CD4-positive, alpha-beta T cell treated with Interleukin-15 for 4 hours (primary cell): ENCODE measurements at regions not wholly inside any gene's neighbourhood (a gene's known extent, or its start where the extent isn't known, plus 50 kb on each side); places are given as distances from the start of the nearest gene placed in this dataset.

ENCODE experiments used
- DNase-seq: peaks from one replicate; pipeline ENCODE4 v3.0.0-alpha.2; 2020; ENCODE audit warnings: low spot score

GRCh38 chr6:167755461-167755860, 71.2 kb upstream of the AFDN start:
- DNase-seq: no peak

- DNase-seq: no peak
Observed at GRCh38 chr6:167756597-167756996, 70.1 kb upstream of the AFDN start.

- no peak for DNase-seq
Observed at GRCh38 chr6:167757249-167757648, 69.5 kb upstream of the AFDN start.

GRCh38 chr6:167757821-167758220, 68.9 kb upstream of the AFDN start:
- DNase-seq: no peak

DNA sequence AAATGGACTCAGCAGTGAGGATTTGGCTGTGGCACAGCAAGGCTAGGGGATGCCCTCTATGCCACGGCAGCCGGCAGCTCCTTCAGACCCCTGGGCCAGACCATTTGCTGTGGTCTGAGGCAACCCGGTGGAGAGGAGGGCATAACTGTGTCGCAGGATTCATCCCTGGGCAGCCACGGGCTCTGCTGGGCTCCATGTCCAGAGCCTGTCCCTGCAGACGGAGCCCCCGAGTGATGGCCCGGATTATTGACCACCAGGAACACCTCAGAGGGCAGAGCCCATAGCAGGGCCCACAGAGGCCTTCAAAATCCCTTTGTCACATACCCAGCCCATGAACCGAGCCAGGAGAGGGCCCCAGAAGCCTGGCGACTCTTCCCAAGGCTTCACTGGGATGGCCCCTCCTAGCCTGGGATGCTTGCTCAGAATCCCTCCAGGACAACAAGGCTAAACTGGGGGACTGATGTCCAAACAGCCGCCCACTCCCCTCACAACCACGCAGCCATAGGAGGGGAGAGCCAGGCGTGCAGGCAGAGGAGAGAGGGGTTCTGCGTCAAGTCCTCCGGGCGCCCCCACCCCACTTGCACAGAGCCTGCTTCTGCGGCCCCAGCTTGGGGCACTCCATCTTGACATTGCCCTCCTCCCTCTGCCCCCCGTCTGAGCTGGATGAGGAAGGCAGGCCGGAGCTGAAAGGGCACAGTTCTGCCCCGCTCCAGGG, 68.2 kb upstream of the AFDN start:
- DNase-seq: no peak

DNA sequence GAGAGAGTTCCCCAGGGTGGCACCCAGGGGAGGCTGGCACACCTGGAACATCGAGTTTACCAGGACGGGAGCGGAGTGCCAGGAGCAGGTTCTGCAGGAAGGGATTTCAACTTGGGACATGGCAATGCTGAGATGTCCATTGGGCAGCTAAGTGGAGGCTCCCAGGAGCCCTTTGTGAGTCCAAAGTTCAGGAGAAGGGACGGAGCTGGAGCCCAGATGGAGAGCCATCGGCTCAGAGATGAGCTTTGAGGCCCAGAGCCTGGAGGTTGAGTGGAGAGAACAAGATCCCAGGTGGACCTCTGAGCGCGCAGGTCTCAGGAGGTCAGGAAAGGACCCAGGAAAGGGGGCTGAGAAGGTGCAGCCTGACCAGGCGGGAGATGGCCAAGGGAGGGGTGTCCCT, 67.5 kb upstream of the AFDN start:
- no peak for DNase-seq

DNA sequence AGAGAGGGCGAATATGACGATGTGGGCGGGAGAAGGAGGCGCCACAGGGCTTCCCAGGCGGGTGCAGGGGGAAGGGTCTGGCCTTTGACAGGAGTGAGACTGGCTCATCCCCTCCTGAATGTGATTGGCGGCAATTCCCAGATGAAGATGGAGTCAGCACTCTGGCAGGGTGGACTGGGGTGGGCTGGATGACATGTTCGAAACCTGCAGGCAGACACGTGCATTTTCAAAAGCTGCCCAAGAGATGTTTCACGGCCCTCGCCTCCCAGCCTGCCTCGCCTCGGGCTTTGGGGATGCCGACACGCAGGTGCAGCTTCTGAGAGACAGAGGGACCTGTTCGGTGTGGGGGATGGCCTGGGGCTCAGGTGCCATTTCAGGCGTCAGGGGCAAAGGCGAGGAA, 66.8 kb upstream of the AFDN start:
- DNase-seq: no peak

DNA sequence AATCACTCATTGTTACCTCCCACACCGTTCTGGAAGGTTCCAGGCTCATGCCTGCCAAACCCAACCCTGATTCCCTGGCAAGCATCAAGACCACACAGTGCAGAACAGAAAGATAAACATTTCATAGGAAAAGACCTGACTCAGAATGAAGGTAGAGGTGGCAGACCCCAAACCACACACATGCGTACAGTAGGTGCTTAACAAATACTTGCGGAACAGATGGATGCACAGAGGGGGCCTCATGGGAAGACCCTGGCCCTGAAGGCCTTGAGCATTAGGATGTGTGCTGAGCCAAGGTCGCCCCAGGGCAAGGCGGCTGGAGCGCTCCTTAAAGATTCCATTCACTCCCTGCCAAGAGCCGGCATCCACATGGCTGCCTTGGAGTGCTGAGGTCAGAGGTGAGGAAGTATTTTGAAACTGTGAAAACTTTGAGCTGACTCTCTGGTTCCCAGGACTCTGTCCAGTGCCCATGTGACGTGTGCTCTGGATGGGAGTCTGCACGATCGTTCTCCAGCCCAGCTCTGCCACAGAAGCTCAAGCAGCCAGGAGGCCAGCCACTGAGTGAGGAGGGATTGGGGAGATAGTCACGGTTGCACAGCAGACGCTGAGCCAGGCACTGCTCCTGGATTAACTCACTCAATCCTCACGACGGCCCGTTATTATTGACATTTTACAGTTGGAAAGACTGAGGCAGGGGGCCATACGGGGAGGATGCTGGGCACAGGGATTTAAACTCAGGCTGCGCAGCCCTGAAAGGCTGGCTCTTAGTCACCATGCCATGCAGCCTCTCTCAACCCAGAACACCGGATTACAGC, 65.5 kb upstream of the AFDN start:
- no peak for DNase-seq

- DNase-seq: no peak
Observed at GRCh38 chr6:167761794-167762258, 64.9 kb upstream of the AFDN start.

DNA sequence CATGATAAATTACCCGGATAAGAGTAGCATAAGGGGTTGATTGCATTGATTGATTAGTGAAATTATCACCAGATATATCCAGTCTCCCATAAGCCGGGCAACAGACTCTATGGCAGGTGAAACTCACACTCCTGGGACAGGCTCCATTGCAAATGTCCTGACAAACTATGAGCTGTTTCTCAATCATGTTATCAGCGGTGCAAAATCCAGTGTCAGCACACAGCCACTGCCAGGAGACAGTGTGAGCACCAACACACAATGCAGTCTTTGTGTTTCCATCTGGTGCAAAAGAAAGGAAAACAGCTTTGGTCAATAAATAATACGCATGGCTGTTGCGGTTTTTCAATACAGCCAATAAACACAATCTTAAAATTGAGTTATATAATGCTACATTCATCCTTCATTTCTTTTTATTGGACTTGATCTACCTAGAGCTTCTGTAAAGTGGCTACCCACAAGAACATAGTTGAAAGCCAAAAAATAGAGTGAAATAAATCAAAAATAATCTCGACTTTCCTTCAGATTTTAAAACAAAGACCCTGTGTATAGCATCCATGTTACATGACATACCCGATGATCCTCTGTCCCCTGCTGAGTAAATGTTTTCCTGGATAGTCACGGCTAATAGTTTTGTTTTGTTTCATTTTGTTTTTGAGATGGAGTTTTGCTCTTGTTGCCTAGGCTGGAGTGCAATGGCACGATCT, 64.3 kb upstream of the AFDN start:
- no peak for DNase-seq

- no peak for DNase-seq
Observed at GRCh38 chr6:167763056-167763944, 63.4 kb upstream of the AFDN start.

GRCh38 chr6:167764215-167764614, 62.5 kb upstream of the AFDN start:
- DNase-seq: no peak

DNA sequence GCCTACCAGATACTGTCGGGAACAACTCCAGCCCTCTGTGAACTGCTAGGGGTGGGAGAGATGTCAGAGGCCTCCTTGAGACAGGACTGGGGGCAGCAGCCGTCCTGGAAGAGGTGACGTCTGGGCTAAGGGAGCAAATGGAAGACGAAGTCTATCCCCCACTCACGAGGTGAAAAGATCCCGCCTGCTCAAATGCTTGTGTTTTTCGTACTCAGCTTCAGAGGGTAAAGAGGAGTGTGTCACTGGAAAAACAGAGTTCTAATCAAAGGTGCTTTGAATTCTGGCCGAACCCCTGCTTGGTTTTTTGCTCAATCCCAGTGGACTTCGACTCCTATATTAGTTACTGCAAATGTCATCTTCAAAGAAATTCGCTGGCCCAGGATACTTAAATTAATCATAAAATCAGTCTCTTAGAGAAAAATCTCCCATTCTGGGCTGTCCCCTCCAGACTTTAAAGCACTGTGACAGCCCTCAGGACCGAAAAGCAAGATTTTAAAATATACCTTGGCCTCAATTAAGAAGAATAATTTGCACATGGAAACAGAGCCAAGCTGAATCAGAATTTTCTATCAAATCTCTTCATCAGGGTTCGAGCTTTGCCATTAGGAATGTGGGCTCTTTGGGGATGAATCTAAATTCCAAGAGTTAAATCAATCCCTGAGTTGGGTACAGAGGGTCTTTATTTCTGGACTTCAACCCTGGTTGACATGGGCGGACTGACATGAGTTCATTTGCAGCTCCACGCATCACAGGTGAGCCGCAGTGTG, 61.8 kb upstream of the AFDN start:
- no peak for DNase-seq

GRCh38 chr6:167766986-167767714, 59.6 kb upstream of the AFDN start:
- no peak for DNase-seq

- DNase-seq: no peak
Observed at GRCh38 chr6:167767715-167768107, 59.0 kb upstream of the AFDN start.

GRCh38 chr6:167768471-167769215, 58.1 kb upstream of the AFDN start:
- DNase-seq: no peak

- DNase-seq: no peak
Observed at GRCh38 chr6:167769408-167770190, 57.1 kb upstream of the AFDN start.

DNA sequence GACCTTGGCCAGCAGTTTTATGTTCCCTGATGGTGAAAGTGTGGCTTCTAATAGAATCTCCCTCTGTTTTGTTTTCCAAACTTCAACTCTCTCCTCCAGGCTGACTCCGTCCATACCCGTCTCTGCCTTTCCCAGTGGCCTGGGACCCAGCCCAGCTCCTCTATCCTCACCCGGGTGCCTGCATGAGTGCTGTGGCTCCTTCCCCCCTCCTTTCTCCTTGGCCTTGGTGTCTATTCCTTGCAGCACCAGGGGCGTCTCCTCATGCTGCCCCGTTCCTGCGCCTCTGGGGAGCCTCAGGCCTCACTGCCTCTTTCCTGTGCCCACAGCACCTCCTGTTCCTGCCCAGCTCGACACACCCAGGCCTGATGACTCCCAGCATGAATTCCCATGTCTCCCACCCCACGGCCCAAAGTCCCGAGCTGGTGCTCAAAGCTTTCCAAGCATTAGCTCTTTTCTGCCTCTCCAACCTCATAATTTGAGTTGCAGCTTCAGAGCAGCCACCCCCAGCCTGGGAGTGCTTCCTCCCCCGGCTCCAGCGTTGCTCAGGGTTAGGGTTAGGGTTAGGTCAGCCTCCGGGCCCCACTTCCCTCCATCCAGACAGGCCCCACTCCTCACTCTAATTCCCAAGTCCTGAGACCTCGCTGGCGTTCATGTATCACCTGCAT, 56.3 kb upstream of the AFDN start:
- DNase-seq: no peak
